ENCODE measurements at regions not wholly inside any gene's neighbourhood (a gene's known extent, or its start where the extent isn't known, plus 50 kb on each side); places are given as distances from the start of the nearest gene placed in this dataset.
"Not testable (repeated sequence)": the region's sequence is repeated elsewhere in the genome, so short reads cannot be mapped to it uniquely, and the experiment has no call there.

DNA sequence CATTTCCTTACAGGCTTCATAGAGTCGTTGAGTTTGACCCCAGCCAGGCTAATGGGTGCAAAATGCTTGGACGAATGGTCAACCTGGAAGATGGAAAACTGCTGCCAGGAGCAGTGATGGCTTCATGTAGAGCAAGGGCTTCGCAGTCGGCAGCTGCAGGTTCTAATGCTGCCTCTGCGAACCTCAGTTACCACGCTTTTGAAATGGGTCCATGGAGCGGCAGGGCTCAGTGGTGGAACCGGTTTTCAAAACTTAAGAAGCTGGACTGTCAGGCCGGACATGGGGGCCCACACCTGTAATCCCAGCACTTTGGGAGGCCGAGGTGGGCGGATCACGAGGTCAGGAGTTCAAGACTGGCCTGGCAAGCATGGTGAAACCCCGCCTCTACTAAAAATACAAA, 55.9 kb upstream of the PRR5 start:
- DNase-seq (ENCODE audit: low spot score in 2 of 2) = no peak
- no peak overlapping the region for H3K27ac ChIP-seq
- no peaks in the 10 kb centered on the region for H3K36me3 ChIP-seq
- no peaks in the 10 kb centered on the region for H3K27me3 ChIP-seq
- peaks cover 0 to 7% (median 0%) of the 10 kb centered on the region in 4 donors for H3K9me3 ChIP-seq
- 92% methylated on average over 13 of the region's 13 CpGs for WGBS, 2 donors
- TF ChIP-seq, protein P1, sequence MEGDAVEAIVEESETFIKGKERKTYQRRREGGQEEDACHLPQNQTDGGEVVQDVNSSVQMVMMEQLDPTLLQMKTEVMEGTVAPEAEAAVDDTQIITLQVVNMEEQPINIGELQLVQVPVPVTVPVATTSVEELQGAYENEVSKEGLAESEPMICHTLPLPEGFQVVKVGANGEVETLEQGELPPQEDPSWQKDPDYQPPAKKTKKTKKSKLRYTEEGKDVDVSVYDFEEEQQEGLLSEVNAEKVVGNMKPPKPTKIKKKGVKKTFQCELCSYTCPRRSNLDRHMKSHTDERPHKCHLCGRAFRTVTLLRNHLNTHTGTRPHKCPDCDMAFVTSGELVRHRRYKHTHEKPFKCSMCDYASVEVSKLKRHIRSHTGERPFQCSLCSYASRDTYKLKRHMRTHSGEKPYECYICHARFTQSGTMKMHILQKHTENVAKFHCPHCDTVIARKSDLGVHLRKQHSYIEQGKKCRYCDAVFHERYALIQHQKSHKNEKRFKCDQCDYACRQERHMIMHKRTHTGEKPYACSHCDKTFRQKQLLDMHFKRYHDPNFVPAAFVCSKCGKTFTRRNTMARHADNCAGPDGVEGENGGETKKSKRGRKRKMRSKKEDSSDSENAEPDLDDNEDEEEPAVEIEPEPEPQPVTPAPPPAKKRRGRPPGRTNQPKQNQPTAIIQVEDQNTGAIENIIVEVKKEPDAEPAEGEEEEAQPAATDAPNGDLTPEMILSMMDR (IDR thresholded peaks at IDR 0.05) = no peak
- no peak overlapping the region for H3K4me3 ChIP-seq
- H3K4me1 ChIP-seq = peaks cover 0 to 9% (median 0%) of the 10 kb centered on the region in 4 donors

DNA sequence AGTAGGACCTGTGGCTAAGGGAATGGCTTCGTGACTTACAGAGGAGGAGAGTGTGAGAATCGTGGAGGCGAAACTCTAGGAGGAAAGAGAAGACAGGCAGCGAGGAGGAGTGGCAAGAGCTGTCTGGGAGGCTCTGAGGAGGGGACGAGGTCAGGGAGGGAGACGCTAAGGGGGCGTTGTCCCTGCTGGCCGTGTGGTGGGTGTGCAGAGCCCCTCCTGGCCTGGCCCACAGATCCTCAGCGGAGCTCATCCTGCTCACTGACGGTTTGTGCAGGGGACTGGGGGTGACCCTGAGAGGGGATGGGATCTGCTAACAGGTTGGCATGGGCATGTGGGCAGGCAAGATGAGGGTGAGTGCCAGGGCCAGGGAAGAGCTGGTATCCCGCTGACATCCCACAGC, 56.5 kb upstream of the PRR5 start:
- Histone ChIP-seq H3K36me3 (no peaks in the 10 kb centered on the region), H3K27ac (no peak overlapping the region), H3K27me3 (no peaks in the 10 kb centered on the region), H3K4me3 (no peak overlapping the region), H3K4me1 (peaks cover 0 to 14% (median 0%) of the 10 kb centered on the region in 4 donors), H3K9me3 (peaks cover 0 to 7% (median 0%) of the 10 kb centered on the region in 4 donors)
- WGBS, 2 donors = 59 to 63% methylated on average over 11 of the region's 11 CpGs
- TF ChIP-seq POLR2A (IDR thresholded peaks at IDR 0.05) (no peak), EP300 (IDR thresholded peaks at IDR 0.05) (no peak)
- TF ChIP-seq, protein P1 (IDR thresholded peaks at IDR 0.05) = no peak
- no peak for DNase-seq (ENCODE audit: low spot score in 2 of 2)

DNA sequence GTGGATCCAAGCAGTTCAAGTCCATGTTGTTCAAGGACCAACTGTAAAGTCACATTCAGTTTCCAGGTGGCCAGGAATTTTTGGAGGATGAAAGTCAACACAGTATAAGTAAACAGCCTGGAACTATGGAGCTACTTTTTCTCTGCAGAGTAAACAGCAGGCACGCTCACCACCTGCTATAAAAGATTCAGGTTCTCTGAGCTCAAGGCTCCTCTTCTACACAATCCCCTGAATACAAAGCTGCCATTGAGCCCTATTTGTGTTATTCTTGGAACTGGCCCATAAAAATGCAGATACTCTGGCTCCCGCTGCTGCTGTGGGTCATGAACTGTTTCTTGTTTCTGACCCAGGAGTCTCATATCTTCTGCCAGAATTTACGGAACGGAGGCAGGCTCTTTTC, 56.9 kb upstream of the PRR5 start:
- Histone ChIP-seq H3K4me1 (peaks cover 0 to 18% (median under 1%) of the 10 kb centered on the region in 4 donors), H3K9me3 (peaks cover 0 to 7% (median 0%) of the 10 kb centered on the region in 4 donors), H3K36me3 (no peaks in the 10 kb centered on the region), H3K27ac (no peak overlapping the region), H3K27me3 (no peaks in the 10 kb centered on the region), H3K4me3 (no peak overlapping the region)
- 21 to 23% methylated on average over 4 of the region's 4 CpGs for WGBS, 2 donors
- no peak for TF ChIP-seq EP300 (IDR thresholded peaks at IDR 0.05)
- TF ChIP-seq, protein P1 (IDR thresholded peaks at IDR 0.05) = no peak
- TF ChIP-seq POLR2A (IDR thresholded peaks at IDR 0.05) = no peak
- no peak for DNase-seq (ENCODE audit: low spot score in 2 of 2)

DNA sequence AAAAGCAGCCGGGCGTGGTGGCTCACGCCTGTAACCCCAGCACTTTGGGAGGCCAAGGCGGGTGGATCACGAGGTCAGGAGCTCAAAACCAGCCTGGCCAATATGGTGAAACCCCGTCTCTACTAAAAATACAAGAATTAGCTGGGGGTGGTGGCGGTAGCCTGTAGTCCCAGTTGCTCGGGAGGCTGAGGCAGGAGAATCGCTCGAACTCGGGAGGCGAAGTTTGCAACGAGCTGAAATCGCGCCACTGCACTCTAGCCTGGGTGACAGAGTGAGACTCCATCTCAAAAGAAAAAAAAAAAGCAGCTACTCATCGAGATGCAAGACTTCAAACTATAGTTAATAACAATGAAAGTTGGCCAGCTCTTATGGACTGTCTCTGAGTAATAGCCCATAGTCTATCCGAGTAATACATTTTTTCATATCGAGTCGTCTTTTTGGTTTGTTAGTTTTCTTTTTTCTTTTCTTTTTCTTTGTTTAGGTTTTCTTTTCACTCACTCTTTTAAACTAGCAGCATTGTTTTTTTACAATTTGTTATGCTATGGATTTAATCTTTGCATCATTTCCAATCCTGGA, 58.4 kb upstream of the PRR5 start:
- DNase-seq (ENCODE audit: low spot score in 2 of 2); H3K4me3 ChIP-seq; H3K27me3 ChIP-seq; H3K9me3 ChIP-seq; H3K36me3 ChIP-seq; H3K27ac ChIP-seq: not testable (repeated sequence)
- WGBS, 2 donors = 89 to 90% methylated on average over 19 of the region's 19 CpGs
- H3K4me1 ChIP-seq = peaks cover 0 to 28% (median 5%) of the 10 kb centered on the region in 4 donors

DNA sequence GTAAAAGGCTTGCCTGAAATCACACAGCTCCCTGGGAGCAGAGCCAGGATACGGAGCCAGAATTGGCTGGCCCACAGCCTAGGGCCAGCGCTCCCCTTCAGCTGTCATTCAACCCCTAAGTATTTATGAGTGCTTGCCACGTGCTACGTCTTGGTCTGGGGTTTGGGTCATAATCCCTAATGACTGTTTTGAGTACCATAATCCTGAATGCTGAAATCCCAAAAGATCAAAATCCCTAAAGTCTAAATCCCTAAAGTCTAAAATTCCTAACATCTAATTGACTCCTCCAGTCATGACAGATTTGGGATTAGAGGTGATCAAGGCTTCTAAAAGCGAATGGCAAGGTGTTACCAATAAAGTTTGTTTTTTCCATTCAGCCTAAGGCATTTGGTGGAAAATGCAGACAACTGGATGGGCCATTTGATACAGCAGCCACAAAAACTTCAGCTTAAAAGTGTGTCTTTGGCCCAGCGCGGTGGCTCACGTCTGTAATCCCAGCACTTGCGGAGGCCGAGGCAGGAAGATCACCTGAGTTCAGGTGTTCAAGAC, 59.8 kb upstream of the PRR5 start:
- no peak for TF ChIP-seq POLR2A (IDR thresholded peaks at IDR 0.05)
- no peak for TF ChIP-seq EP300 (IDR thresholded peaks at IDR 0.05)
- TF ChIP-seq, protein P1 (IDR thresholded peaks at IDR 0.05) = no peak
- WGBS, 2 donors = 65 to 71% methylated on average over 10 of the region's 10 CpGs
- no peaks in the 10 kb centered on the region for H3K27me3 ChIP-seq
- no peak for DNase-seq (ENCODE audit: low spot score in 2 of 2)
- H3K9me3 ChIP-seq = peaks cover 0 to 7% (median 0%) of the 10 kb centered on the region in 4 donors
- no peaks in the 10 kb centered on the region for H3K36me3 ChIP-seq
- no peak overlapping the region for H3K4me3 ChIP-seq
- H3K27ac ChIP-seq = no peak overlapping the region
- H3K4me1 ChIP-seq = peaks cover 0 to 27% (median 8%) of the 10 kb centered on the region in 4 donors

Data from tibial nerve (tissue), 4 donors.